Stimulated activated CD4-positive, alpha-beta T cell treated with anti-CD3 and anti-CD28 coated beads, Interleukin-15, amount 100 ng/mL, for 48 hours (primary cell): ENCODE measurements at regions not wholly inside any gene's neighbourhood (a gene's known extent, or its start where the extent isn't known, plus 50 kb on each side); places are given as distances from the start of the nearest gene placed in this dataset.
A peak's percentile ranks its signal among the peaks of the same experiment; 100 is the strongest.
"Not testable (repeated sequence)": the region's sequence is repeated elsewhere in the genome, so short reads cannot be mapped to it uniquely, and the experiment has no call there.

Experiments
- DNase-seq, 2 donors: peaks; one replicate each; pipeline ENCODE4 v3.0.0-alpha.2; 2020; ENCODE audit warnings: low read depth in 2 of 2

DNA sequence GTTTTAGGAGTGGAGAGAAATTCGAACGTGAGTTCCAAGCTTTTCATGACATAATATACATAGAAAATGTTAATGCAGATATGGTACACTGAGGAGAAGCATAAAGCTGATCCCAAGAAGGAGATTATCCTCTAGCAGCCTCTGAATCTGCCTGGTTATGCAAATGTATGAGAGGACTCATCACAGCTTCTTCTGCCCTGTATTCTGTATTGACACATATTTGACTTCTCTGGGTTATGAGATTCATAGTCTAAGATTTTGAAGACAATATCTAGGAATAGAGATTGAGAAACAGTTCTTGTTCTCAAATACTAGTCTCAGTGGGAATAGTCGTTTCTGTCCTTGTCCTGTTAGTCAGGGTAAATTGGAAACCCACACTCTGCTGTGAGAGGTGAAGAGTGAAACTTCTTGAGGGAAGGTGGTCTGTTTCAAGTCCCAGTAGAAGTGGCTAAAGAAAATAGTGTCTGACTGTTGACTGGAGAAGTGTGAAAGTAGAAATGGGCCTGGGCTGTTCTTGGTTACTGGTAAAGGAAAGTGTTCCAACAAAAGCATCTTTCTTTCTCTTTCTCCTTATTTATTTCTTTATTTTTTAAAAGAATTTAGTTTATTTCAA is 1356.6 kb downstream of the SLITRK5 start:
- DNase-seq: no peak

DNA sequence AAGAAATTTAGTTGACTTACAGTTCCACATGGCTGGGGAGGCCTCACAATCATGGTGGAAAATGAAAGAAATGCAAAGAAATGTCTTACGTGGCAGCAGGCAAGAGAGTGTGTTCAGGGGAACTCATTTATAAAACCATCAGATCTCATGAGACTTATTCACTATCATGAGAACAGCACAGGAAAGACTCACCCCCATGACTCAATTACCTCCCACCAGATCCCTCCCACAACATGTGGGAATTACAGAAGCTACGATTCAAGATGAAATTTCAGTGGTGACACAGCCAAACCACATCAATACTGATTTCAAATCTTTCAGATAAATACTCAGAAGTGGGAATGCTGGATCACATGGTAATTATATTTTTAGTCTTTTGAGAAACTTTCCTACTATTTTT is 1357.9 kb downstream of the SLITRK5 start:
- DNase-seq: peak in 1 of 2 donors; percentile 14

DNA sequence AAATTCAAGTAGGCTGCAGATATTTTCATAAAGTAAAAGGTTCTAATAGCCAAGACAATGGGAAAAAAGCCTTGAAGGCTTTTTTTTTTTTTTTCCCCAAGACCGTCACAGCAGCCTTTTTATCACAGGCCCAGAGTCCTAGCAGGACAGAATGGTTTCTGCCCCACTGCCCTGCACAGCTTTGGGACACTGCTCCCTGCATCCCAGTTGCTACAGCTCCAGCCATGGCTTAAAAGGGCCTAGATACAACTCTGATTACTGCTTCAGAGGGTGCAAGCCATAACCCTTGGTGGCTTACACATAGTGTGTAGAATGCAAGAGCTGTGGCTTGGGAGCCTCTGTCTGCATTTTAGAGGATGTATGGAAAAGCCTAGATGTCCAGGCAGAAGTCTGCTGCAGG is 1362.8 kb downstream of the SLITRK5 start:
- no peak for DNase-seq

DNA sequence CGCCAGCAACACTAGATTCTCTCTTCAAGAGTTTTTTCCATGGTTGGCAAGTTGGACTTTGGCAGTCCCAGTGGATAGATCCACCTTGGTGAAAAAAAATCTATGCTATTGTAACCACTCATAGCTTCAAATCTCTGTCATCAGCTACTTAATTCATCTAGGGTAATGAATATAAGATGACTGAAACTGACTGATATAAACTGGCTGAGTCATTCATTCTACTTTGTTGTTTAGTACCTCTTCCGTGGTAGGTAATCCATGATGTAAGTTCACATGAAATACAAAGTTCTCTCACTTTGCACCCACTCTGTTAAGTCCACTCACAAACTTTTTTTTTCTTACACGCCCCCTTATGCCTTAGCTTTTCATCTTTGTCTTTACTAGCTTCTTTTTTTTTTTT is 1381.5 kb downstream of the SLITRK5 start:
- DNase-seq: no peak

DNA sequence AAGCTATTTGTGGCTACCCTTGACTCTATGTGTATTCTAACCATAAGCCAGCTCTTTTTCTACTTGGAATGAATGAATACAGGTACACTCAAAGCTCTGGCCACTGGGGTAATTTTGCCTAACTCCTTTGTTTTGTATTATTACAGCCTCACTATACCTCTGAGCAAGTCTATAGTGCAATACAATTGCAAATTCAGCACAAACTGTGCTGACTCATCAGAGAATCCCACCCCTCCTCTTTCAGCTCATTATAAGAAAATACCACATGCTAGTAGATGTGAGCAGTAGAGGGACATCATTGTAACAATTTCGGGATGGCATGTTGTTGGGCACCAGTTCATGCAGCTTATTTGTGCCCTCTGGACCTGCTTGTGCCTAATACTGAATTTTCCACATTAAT is 1382.2 kb downstream of the SLITRK5 start:
- DNase-seq: no peak

DNA sequence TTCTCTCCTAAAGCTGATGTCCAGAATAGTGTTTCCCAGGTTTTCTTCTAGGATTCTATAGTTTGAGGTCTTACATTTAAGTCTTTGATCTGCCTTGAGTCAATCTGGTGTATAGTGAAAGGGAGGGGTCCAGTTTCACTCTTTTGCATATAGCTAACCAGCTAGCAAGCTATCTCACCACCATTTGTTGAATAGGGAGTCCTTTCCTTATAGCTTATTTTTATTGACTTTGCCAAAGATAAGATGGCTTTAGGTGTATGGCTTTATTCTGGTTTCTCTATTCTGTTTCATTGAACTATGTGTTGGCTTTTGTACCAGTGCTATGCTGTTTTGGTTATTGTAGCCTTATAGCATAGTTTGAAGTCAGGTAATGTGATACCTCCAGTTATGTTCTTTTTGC is 1386.1 kb downstream of the SLITRK5 start:
- DNase-seq: no peak

DNA sequence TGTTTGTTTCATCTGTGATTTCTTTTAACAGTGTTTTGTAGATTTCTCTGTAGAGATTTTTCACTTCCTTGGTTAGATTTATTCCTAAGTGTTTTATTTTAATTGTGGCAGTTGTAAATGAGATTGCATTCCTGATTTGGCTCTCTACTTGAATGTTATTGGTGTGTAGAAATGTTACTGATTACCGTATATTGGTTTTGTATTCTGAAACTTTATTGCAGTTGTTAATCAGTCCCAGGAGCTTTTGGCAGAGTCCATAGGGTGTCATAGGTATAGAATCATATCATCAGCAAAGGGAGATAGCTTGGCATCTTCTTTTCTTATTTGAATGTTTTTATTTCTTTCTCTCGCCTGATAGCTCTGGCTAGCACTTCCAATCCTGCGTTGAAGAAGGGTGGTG is 1386.7 kb downstream of the SLITRK5 start:
- no peak for DNase-seq

DNA sequence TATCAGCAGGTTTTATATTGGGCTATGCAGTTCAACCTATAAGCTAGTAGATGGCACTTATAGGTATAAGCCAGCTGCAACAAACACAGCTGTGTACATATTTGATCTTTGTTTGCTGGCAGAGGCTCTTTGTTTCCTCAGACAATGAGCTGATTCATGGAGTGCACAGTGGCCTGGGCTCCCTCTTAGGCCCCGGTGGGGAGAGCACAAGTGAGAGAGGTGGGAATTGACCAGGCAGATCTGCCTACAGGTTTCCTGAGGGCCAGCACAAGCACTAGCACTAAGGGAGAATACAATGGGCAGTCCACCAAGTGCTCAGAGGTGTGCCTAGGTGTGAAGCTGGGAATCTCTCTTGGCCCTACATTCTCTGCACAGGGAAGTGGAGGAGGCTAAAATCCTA is 1390.7 kb downstream of the SLITRK5 start:
- no peak for DNase-seq

DNA sequence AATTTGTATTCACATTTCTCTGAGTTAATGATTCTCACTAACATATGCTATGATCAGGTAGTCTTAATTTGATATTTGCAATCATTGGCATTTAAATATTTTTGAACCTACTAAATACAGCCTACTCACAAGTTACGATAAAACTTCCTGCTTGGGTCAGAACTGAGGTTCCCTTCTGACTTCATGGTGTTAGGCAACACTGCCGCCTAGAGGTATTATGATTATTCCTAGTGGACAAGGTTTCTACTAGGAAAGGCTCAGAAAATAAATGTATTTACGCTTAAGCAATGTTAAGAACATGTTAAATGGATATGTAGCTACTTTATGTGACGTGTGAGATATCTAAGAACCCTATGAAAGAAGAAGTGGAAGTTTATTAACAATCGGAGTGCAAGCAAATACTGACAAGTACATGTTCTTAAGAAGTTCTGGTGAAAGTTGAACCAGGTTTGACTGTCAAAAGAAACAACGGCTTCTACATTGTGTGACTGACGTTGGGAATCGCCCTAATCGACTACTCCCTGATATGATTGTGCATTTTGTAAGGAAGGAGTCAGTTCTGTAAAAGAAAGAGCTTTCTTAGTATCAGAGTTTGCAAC is 1395.8 kb downstream of the SLITRK5 start:
- DNase-seq: peak in 1 of 2 donors; percentile 10

DNA sequence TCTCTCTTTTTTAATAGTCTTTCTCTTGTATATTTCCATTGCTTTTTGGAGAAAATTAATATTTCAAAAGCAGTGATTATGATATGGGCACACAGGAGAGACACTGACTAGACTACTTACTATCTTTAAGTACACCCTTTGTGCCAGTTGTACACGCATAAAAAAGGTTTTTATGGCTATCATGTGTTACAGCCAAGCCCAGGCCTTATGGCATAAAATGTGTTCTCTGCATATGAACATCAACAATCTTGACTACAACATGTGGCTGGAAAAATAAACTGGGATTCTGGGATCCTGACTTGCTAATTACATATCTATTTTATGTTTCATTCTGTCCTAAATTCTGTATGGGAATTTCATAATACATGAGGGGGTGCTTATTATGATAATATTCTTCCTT is 1401.8 kb downstream of the SLITRK5 start:
- DNase-seq: no peak

DNA sequence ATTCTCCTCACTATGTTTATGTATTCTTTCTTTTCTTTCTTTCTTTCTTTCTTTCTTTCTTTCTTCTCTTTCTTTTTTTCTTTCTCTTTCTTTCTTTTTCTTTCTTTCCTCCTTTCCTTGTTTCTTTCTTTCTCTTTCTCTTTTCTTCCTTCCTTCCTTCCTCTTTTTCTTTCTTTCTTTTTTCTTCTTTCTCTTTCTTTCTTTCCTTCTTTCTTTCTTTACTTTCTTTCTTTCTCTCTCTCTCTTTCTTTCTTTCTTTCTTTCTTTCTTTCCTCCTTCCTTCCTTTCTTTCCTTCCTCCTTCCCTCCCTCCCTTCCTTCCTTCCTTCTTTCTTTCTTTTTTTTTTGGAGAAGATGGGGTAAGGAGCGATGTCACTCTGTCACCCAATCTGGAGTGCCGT is 1405.5 kb downstream of the SLITRK5 start:
- DNase-seq: no peak

DNA sequence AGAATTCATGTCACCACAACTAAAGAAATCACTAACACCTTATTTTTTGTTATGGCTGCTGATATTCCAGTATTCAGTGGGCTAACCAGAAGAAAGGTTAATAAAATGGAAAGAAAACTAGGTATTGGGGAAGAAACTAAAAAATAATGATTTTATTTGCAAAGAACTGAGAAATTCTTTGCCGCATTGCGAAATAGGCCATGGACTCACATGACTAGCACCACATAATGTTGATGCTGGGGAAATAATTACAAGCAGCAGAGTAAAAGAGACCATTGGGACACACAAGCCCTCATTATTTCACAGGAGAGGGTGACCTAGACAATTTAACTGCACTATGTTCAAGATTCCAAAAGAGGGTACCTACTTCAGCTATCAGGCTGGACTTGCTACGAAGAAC is 1411.5 kb downstream of the SLITRK5 start:
- no peak for DNase-seq

DNA sequence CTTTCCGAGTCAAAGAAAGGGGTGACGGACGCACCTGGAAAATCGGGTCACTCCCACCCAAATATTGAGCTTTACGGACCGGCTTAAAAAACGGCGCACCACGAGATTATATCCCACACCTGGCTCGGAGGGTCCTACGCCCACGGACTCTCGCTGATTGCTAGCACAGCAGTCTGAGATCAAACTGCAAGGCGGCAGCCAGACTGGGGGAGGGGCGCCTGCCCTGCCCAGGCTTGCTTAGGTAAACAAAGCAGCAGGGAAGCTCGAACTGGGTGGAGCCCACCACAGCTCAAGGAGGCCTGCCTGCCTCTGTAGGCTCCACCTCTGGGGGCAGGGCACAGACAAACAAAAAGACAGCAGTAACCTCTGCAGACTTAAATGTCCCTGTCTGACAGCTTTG is 1416.9 kb downstream of the SLITRK5 start:
- DNase-seq: not testable (repeated sequence)

DNA sequence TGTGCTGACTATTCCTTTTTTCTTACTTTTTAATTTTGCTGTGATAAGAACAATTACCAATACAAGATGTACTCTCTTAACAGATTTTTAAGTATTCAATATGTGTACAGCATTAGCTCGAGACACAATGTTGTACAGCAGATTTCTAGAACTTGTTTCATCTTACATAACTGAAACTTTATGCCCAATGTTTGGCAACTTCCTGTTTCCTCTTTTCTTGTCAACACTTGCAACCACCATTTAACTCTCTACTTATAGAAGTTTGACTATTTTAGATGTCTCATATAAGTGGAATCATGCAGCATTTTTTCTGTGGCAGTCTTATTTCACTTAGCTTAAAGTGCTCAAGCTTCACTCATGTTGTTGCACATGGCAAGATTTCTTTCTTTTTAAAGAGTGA is 1426.8 kb downstream of the SLITRK5 start:
- no peak for DNase-seq

DNA sequence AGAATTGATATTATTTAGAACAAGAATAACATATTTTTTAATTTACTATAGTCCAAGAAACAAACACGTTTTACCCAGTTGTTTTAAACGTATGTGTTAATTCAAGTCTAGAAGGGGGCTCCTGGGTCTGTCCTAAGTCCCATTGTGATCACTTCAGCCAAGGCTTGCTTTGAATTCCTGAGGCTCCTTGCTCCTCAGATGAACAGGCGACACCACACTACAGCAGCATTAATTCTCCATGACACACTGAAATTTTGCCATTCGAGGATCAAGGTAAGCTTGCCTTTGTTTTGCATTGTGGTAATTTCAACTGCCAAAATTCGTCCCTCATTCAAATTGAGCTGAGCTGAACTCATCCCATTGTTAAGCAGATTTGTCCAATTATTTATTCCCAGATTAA is 1442.6 kb downstream of the SLITRK5 start:
- no peak for DNase-seq

DNA sequence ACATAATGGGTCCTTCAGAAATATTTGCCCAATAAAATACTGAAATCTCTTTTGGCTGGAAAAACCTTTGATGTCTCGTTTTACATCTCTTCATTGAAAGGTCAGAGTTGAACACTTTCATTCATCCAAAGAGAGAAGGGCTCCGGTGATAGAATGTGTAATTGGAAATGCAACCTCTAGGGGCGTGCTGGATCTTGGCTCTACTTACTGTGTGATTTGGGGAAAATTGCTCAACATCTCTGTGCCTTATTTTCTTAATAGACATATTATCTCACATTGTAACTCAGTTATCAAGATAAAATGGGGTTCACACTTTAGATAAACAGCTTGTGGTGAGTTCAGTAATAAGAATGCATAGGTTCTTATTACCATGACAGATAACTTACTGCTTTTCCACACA is 1444.1 kb downstream of the SLITRK5 start:
- DNase-seq: no peak

DNA sequence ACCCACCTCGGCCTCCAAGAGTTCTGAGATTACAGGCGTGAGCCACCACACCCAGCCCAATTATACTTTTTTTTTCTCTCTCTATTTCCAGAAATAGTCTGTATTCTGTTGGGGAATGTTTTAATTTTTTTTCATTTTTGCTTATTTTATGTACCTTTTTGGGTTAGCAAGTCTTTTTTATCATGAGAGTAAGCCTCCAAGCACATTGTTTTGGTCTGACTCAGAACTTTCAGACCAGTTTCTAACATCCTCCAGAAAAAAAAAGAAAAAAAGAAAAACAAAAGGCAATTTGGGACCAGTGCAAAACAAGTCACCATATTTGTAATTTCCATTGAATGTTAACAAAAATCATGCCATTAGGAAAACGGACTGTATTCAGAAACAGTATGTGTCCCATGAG is 1465.5 kb downstream of the SLITRK5 start:
- DNase-seq: no peak

DNA sequence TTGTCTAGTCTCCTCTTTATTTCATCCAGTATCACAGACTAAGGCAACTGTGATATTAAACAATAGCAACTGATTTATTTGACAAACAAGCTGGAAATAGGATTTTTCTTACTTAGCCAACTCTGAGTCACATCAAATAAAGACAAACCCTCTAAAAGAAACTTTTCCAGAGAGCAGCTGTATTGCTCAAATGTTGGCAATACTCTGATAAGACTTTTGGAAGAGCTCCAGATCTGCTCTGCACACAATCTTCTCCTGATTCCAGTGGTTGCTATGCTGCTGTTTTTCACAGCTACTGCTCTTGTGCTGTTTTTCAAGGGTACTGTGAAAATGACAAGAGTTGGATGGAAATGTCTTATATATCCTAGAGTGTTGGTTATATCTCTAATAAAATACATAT is 1479.2 kb downstream of the SLITRK5 start:
- DNase-seq: no peak

DNA sequence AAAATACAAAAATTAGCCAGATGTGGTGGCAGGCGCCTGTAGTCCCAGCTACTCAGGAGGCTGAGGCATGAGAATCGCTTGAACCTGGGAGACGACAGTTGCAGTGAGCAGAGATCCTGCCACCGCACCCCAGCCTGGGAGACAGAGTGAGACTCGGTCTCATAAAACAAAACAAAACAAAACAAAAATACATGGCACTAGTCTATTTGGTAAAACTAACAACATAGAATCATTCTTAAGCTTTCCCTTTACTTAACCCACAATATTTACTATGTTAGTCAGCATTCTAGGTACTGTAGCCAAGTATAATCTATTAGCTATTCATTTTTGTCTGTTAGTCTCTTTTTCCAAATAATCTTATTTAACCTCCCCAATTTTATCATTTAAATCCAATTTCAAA is 1482.8 kb downstream of the SLITRK5 start:
- DNase-seq: no peak

DNA sequence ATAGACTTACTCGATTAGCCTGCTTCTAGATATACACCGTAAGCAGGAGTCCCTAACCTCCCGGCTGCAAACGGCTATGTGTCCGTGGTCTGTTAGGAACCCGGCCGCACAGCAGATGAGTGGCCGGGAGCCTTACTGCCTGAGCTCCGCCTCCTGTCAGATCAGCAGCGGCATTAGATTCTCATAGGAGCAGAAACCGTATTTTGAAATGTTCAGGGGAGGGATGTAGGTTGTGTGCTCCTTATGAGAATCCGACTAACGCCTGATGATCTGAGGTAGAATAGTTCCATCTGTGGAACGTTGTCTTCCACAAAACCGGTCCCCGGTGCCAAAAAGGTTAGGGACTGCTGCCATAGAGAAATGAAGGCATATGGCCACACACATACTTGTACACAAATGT is 1491.9 kb downstream of the SLITRK5 start:
- DNase-seq: no peak

DNA sequence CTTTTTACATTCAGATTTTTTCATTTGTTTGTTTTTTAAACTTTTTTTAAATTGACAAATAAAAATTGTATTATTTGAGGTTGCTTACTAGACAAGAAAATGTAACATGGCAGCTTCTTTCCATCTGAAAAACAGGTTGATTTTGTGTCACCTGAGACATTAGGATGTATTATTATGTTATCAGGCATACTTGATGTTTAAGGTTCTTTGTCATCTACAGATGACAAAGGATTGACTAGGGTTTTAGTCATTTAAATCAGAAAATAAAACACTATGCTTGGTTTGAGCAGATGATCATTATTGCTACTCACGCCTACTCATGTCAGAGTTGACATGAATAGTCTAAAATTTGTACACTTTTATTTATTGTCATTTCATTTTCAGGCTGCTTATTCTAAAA is 1494.5 kb downstream of the SLITRK5 start:
- no peak for DNase-seq

DNA sequence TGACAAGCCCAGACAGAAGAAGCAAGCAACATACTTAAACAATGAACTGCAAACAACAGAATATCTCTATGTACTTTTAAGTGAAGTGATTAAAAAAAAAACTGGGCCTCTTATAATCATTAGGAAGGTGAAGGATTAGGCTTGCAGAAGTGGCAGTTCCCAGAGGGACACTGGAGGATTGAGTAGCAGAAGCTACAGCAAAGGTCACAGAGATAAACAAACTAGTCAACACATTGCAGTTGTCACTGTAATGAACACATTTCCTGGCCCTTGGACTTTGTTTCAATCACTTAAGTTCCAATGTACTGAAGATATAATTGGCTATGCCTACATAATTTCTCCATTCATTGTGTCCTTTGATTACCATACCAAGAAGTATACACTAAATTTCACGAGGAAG is 1498.8 kb downstream of the SLITRK5 start:
- DNase-seq: no peak

DNA sequence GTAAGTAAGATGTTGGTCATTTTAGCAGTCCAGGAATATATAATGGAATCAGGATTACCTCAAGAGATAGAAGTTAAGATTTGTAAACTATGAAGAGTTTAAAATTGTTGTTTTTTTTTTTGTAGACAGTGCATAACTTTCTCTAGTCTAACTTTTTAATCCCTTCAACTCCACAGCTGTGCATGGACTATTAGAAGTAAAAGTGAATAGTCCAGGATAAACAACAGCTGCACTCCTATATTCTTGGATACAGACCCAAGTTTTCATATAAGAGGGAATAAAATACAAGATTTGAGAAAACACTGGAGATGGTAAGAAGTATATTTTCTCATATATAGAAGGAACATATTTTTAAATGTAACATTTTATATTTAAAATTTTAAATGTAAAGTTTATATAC is 1509.9 kb downstream of the SLITRK5 start:
- DNase-seq: no peak

DNA sequence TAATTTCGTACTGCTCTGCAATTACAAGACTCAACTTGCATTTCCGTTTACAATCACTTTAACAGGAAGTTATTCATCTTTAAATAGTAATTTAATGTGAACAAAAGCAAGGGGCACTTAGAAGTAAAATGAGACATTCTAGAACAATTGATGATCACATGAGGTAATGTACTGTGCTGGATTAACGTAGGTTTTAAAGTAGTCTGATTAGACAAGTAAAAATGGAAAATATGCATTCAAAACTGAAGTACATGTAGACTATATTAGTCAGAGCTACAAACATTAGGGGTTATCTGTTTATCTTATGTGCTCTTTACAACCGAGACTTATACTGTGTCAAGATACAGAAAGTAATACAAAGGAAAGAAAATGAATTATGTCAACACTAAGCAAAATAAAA is 1528.0 kb downstream of the SLITRK5 start:
- no peak for DNase-seq
